ENCODE measurements at regions not wholly inside any gene's neighbourhood (a gene's known extent, or its start where the extent isn't known, plus 50 kb on each side); places are given as distances from the start of the nearest gene placed in this dataset.

- Histone ChIP-seq H3K9me3 (ENCODE audit: insufficient read depth, low read length) (no peaks in the 10 kb centered on the region), H3K27ac (ENCODE audit: low read length) (peak overlapping the region; percentile 36), H3K9ac (ENCODE audit: low read length) (no peak overlapping the region), H3K4me2 (ENCODE audit: low read length) (peak overlapping the region; percentile 49), H3K4me3 (ENCODE audit: low read length) (no peak overlapping the region), H3K36me3 (replicated peaks; ENCODE audit: low read depth, low read length) (no peaks in the 10 kb centered on the region), H2AFZ (ENCODE audit: low read depth, low read length) (peak overlapping the region; percentile 63; the same call in 1 of the 2 replicates), H4K20me1 (ENCODE audit: insufficient read depth, low read length) (no peaks in the 10 kb centered on the region), H3K4me1 (ENCODE audit: low read length) (peaks cover 14% of the 10 kb centered on the region), H3K79me2 (ENCODE audit: low read length) (no peaks in the 10 kb centered on the region), H3K27me3 (ENCODE audit: low read depth, low read length) (no peaks in the 10 kb centered on the region)
- TF ChIP-seq EZH2phosphoT487 (IDR thresholded peaks at IDR 0.05; ENCODE audit: low read depth): no peak
- TF ChIP-seq CTCF (IDR thresholded peaks at IDR 0.05; ENCODE audit: low read depth, low read length): no peak
Measured at GRCh38 chr11:95641495-95641894, 148.1 kb downstream of the FAM76B start.

- peaks cover 14% of the 10 kb centered on the region for H3K4me1 ChIP-seq (ENCODE audit: low read length)
- H3K27me3 ChIP-seq (ENCODE audit: low read depth, low read length): no peaks in the 10 kb centered on the region
- TF ChIP-seq CTCF (IDR thresholded peaks at IDR 0.05; ENCODE audit: low read depth, low read length) (no peak), EZH2phosphoT487 (IDR thresholded peaks at IDR 0.05; ENCODE audit: low read depth) (no peak)
- no peak overlapping the region for H3K27ac ChIP-seq (ENCODE audit: low read length)
- no peak overlapping the region for H3K4me2 ChIP-seq (ENCODE audit: low read length)
- H4K20me1 ChIP-seq (ENCODE audit: insufficient read depth, low read length): no peaks in the 10 kb centered on the region
- no peak overlapping the region for H2AFZ ChIP-seq (ENCODE audit: low read depth, low read length)
- H3K36me3 ChIP-seq (replicated peaks; ENCODE audit: low read depth, low read length): no peaks in the 10 kb centered on the region
- no peak overlapping the region for H3K4me3 ChIP-seq (ENCODE audit: low read length)
- no peak overlapping the region for H3K9ac ChIP-seq (ENCODE audit: low read length)
- no peaks in the 10 kb centered on the region for H3K9me3 ChIP-seq (ENCODE audit: insufficient read depth, low read length)
- H3K79me2 ChIP-seq (ENCODE audit: low read length): no peaks in the 10 kb centered on the region
Measured at GRCh38 chr11:95638501-95638900, 151.1 kb downstream of the FAM76B start.

GRCh38 chr11:95625164-95625900, 164.2 kb downstream of the FAM76B start:
- Histone ChIP-seq H2AFZ (ENCODE audit: low read depth, low read length) (no peak overlapping the region), H3K79me2 (ENCODE audit: low read length) (no peaks in the 10 kb centered on the region), H3K27me3 (ENCODE audit: low read depth, low read length) (no peaks in the 10 kb centered on the region), H3K4me1 (ENCODE audit: low read length) (no peaks in the 10 kb centered on the region), H3K9me3 (ENCODE audit: insufficient read depth, low read length) (no peaks in the 10 kb centered on the region), H3K27ac (ENCODE audit: low read length) (no peak overlapping the region), H3K36me3 (replicated peaks; ENCODE audit: low read depth, low read length) (no peaks in the 10 kb centered on the region), H3K4me3 (ENCODE audit: low read length) (no peak overlapping the region), H3K4me2 (ENCODE audit: low read length) (no peak overlapping the region), H3K9ac (ENCODE audit: low read length) (no peak overlapping the region), H4K20me1 (ENCODE audit: insufficient read depth, low read length) (no peaks in the 10 kb centered on the region)
- TF ChIP-seq EZH2phosphoT487 (IDR thresholded peaks at IDR 0.05; ENCODE audit: low read depth): no peak
- no peak for TF ChIP-seq CTCF (IDR thresholded peaks at IDR 0.05; ENCODE audit: low read depth, low read length)

- H3K9me3 ChIP-seq (ENCODE audit: insufficient read depth, low read length): no peaks in the 10 kb centered on the region
- no peaks in the 10 kb centered on the region for H3K27me3 ChIP-seq (ENCODE audit: low read depth, low read length)
- no peaks in the 10 kb centered on the region for H4K20me1 ChIP-seq (ENCODE audit: insufficient read depth, low read length)
- H3K4me1 ChIP-seq (ENCODE audit: low read length): no peaks in the 10 kb centered on the region
- no peak overlapping the region for H3K27ac ChIP-seq (ENCODE audit: low read length)
- H3K9ac ChIP-seq (ENCODE audit: low read length): no peak overlapping the region
- no peak overlapping the region for H2AFZ ChIP-seq (ENCODE audit: low read depth, low read length)
- no peaks in the 10 kb centered on the region for H3K79me2 ChIP-seq (ENCODE audit: low read length)
- TF ChIP-seq CTCF (IDR thresholded peaks at IDR 0.05; ENCODE audit: low read depth, low read length) (no peak), EZH2phosphoT487 (IDR thresholded peaks at IDR 0.05; ENCODE audit: low read depth) (no peak)
- H3K4me3 ChIP-seq (ENCODE audit: low read length): no peak overlapping the region
- no peak overlapping the region for H3K4me2 ChIP-seq (ENCODE audit: low read length)
- no peaks in the 10 kb centered on the region for H3K36me3 ChIP-seq (replicated peaks; ENCODE audit: low read depth, low read length)
Measured at GRCh38 chr11:95616256-95616804, 173.3 kb downstream of the FAM76B start.

Data from OCI-LY3 (cell line).